ENCODE measurements at regions not wholly inside any gene's neighbourhood (a gene's known extent, or its start where the extent isn't known, plus 50 kb on each side); places are given as distances from the start of the nearest gene placed in this dataset.

DNA sequence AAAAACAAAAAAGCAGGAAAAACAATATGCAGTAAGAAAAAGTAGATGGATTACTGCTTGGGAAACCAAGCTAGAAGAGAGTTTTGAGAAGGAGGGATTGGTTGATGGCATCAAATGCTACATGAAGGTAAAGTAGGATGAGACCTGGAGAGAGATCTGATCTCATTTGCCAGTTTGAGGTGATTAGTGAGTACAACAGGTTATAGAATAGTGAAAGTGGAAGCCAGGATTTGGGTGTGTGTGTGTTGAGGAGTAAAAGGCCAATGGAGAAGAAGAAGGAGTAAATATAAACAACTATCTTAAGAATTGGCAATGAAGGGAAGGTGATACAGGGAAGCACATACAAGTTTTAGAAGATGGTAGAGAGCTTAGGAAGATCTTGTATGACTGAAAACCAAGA is 76.7 kb downstream of the DISP1 start:
- no peaks in the 10 kb centered on the region for H4K20me1 ChIP-seq (replicated peaks; ENCODE audit: control insufficient read depth, extremely low read depth, insufficient read depth, low read length)
- H3K27ac ChIP-seq (ENCODE audit: insufficient read depth, low read depth, low read length), result peak overlapping the region; percentile 40
- H3K4me3 ChIP-seq (replicated peaks in 1 of 3; ENCODE audit: insufficient read depth in 1 of 3, low read depth in 1 of 3, low read length in 3 of 3), result no peak overlapping the region
- DNase-seq (ENCODE audit: low read depth, low spot score) (no peak), FAIRE-seq (no peak)
- intact Hi-C loops (cut with micrococcal nuclease) (no loop called here), dilution Hi-C loops (cut with MboI; ENCODE audit: extremely low pct_ligation_motif_present, low sequenced_read_pairs) (no loop called here)
- BruUV-seq (replicated peaks), result no TSS peak
- no peaks in the 10 kb centered on the region for H3K27me3 ChIP-seq (ENCODE audit: control insufficient read depth in 2 of 2, insufficient read depth in 2 of 2, low read length in 2 of 2)
- peaks cover 25% of the 10 kb centered on the region for H3K4me1 ChIP-seq (ENCODE audit: control insufficient read depth, extremely low read depth, insufficient read depth, low read length)
- CTCF ChIA-PET, result interaction anchor here (0.6 to 1.3 kb wide), 3 partner anchors 24 to 232 kb away, joined by 3 read pairs; no protein-coding TSS in a partner anchor
- no peaks in the 10 kb centered on the region for H3K36me3 ChIP-seq (ENCODE audit: control insufficient read depth in 2 of 2, extremely low read depth in 1 of 2, insufficient read depth in 2 of 2, low read length in 2 of 2)
- TF ChIP-seq, protein P1, sequence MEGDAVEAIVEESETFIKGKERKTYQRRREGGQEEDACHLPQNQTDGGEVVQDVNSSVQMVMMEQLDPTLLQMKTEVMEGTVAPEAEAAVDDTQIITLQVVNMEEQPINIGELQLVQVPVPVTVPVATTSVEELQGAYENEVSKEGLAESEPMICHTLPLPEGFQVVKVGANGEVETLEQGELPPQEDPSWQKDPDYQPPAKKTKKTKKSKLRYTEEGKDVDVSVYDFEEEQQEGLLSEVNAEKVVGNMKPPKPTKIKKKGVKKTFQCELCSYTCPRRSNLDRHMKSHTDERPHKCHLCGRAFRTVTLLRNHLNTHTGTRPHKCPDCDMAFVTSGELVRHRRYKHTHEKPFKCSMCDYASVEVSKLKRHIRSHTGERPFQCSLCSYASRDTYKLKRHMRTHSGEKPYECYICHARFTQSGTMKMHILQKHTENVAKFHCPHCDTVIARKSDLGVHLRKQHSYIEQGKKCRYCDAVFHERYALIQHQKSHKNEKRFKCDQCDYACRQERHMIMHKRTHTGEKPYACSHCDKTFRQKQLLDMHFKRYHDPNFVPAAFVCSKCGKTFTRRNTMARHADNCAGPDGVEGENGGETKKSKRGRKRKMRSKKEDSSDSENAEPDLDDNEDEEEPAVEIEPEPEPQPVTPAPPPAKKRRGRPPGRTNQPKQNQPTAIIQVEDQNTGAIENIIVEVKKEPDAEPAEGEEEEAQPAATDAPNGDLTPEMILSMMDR (IDR thresholded peaks at IDR 0.05; ENCODE audit: extremely low read depth in 1 of 2, insufficient read depth in 1 of 2, low read depth in 1 of 2, low read length in 2 of 2), result no peak
- no peak for TF ChIP-seq FOS (IDR thresholded peaks at IDR 0.05; ENCODE audit: borderline replicate concordance, insufficient read depth, low read length)
- TF ChIP-seq MYC (IDR thresholded peaks at IDR 0.05; ENCODE audit: low read depth, low read length), result no peak
- TF ChIP-seq JUN (IDR thresholded peaks at IDR 0.05; ENCODE audit: borderline replicate concordance, insufficient read depth, insufficient read length, low read depth), result no peak
- TF ChIP-seq EZH2 (IDR thresholded peaks at IDR 0.05; ENCODE audit: borderline replicate concordance, low read depth, low read length, severe bottlenecking), result no peak
- no peak for TF ChIP-seq POLR2AphosphoS5 (IDR thresholded peaks at IDR 0.05; ENCODE audit: insufficient read depth, low read depth, low read length)
- no peak for TF ChIP-seq POLR2A (IDR thresholded peaks at IDR 0.05; ENCODE audit: low read depth, low read length)
- TF ChIP-seq, protein P2, sequence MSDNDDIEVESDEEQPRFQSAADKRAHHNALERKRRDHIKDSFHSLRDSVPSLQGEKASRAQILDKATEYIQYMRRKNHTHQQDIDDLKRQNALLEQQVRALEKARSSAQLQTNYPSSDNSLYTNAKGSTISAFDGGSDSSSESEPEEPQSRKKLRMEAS (IDR thresholded peaks at IDR 0.05; ENCODE audit: insufficient read depth, insufficient read length), result no peak
- TF ChIP-seq GATA2 (IDR thresholded peaks at IDR 0.05; ENCODE audit: insufficient read depth, insufficient read length, low read depth, low read length), result no peak
- H3K79me2 ChIP-seq (ENCODE audit: control insufficient read depth, insufficient read depth, low read length), result no peaks in the 10 kb centered on the region
- POLR2A ChIA-PET, result no interaction called here
- H2AFZ ChIP-seq (ENCODE audit: low read depth, low read length), result no peak overlapping the region
- no peaks in the 10 kb centered on the region for H3K9me3 ChIP-seq (replicated peaks; ENCODE audit: control insufficient read depth, insufficient read depth, low read length)
- H3K9me1 ChIP-seq (replicated peaks; ENCODE audit: control insufficient read depth, extremely low read depth, insufficient read depth, low read length), result no peaks in the 10 kb centered on the region
- no peak overlapping the region for H3K9ac ChIP-seq (replicated peaks; ENCODE audit: extremely low read depth, insufficient read depth, low read length)
- no peak overlapping the region for H3K4me2 ChIP-seq (ENCODE audit: insufficient read depth, low read length)
